HG02642 (cell line): ENCODE measurements at regions not wholly inside any gene's neighbourhood (a gene's known extent, or its start where the extent isn't known, plus 50 kb on each side); places are given as distances from the start of the nearest gene placed in this dataset.
"Not testable (repeated sequence)": the region's sequence is repeated elsewhere in the genome, so short reads cannot be mapped to it uniquely, and the experiment has no call there.

Experiments used
- ATAC-seq: cut with Tn5 transposase; IDR thresholded peaks from one replicate; pipeline ENCODE4 v1.9.1; 2021; ENCODE audit warnings: mild to moderate bottlenecking; ENCODE audit not compliant: unreplicated experiment, poor library complexity

- no peak for ATAC-seq
Observed at GRCh38 chr13:60811581-60811980, 414.6 kb downstream of the TDRD3 start.

- not testable (repeated sequence) for ATAC-seq
Observed at GRCh38 chr13:60805640-60806039, 408.6 kb downstream of the TDRD3 start.

DNA sequence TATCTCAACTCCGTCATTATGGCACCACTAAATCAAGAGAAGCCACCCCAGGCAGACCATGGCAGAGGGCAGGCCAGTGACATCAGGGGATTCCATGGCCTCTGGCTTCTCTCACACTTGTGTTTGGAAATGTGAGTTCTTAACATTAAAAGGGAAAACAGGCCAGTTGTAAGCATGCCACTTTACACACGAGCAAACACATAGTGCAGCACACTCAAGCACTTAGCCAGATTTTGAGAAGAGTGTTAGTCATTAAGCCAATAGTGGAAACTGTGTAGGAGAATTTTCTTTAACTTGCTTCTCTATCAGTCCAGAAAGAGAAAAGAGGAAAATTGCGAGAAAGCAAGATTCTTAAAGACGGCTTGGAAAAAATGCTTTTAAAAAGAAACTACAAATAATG is 401.5 kb downstream of the TDRD3 start:
- ATAC-seq = no peak

- ATAC-seq = no peak
Observed at GRCh38 chr13:60797112-60797511, 400.1 kb downstream of the TDRD3 start.

- ATAC-seq = no peak
Observed at GRCh38 chr13:60794751-60795150, 397.7 kb downstream of the TDRD3 start.

- ATAC-seq = no peak
Observed at GRCh38 chr13:60790620-60791019, 393.6 kb downstream of the TDRD3 start.

DNA sequence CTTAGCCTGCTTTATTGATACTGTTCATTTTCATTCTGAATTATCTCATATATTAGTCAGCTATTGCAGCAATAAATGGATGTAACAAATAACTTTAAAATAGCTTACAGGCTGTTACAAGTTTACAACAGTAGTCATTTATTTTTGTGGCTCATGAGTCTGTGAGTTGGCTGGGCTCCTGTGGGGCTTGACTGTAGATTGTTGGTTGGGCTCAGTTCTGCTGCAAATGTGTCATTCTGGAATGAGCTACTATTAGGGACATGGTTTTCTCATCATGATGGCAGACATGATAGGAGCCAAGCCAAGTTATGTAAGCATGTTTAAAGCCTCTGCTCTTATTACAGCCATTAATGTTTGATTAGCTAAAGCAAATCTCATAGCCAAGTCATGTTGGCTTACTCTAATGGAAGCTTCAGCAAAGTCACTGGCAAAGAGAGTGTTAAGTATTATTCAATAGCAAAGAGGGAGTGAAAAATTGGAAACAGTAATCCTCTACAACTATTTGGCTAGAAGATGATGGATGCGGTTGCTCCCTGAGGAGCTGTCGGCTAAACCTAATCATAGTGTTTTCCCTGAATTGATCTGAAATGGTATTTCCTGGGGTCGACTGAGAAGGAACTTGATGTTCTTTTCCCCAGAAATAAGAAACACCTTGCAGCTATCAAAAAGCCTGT is 391.3 kb downstream of the TDRD3 start:
- ATAC-seq = no peak

GRCh38 chr13:60787083-60787482 is 390.1 kb downstream of the TDRD3 start:
- no peak for ATAC-seq

DNA sequence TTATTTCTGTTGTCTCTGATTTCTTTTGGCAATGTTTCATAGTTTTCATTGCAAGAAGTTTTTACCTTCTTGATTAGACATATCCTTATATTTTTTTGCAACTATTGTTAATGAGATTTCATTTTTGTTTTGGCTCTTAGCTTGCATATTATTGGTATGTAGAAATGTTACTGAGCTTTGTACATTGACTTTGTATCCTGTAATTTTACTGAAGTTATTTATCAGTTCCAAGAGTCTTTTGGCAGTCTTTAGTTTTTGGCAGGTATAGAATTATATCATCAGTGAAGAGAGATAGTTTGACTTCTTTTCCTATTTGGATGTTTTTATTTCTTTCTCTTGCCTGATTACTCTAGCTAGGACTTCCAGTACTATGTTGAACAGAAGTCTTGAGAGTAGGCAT is 375.7 kb downstream of the TDRD3 start:
- ATAC-seq = no peak

DNA sequence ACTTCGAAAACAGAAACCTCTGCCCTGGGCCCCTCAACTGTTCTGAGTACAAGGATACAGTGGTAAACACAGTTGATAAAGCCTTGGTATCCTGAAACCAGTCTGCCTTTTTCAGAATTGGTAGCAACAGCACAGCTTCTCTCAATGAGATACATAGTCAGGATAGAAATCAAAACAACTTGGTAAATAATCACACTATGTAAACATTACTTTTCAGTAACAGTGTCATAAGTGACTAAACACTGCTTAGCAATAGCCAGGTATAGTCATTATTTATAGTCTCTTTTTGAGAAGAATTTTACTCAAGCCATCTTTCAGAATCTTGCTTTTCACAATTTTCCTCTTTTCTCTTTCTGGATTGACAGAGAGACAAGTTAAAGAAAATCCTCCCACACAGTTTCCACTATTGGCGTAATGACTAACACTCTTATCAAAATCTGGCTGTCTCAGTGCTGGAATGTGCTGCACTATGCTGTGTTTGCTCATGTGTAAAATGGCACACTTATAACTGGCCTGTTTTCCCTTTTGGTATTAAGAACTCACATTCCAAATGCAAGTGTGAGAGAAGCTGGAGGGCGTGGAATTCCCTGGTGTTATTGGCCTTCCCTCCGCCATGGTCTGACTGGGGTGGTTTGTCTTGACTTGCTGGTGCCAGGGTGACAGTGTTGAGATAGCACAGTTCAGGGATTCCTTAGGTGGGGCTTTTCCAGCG is 368.8 kb downstream of the TDRD3 start:
- ATAC-seq = no peak

- no peak for ATAC-seq
Observed at GRCh38 chr13:60759499-60759898, 362.5 kb downstream of the TDRD3 start.

- no peak for ATAC-seq
Observed at GRCh38 chr13:60758637-60759036, 361.6 kb downstream of the TDRD3 start.

- ATAC-seq = no peak
Observed at GRCh38 chr13:60757501-60758215, 360.6 kb downstream of the TDRD3 start.

DNA sequence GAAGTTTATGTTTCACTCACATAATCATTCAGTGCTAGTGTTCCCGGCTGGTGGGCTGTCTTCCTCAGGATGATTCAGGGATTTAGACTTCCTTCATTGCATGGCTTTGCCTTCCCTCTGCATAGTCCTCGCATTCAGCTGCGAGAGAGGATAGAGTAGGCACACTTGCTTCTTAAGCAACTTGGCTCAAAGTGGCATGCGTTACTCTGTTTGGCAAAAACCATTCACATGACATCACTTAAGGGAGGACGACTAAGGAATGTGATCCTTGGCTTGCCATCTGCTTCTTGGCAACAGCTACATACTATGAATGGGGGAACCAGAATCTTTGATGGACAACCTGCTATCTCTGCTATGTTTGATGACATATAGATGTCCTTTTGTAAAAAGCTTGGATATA is 359.3 kb downstream of the TDRD3 start:
- no peak for ATAC-seq

- ATAC-seq = no peak
Observed at GRCh38 chr13:60755380-60756163, 358.6 kb downstream of the TDRD3 start.

- no peak for ATAC-seq
Observed at GRCh38 chr13:60754211-60755090, 357.4 kb downstream of the TDRD3 start.

DNA sequence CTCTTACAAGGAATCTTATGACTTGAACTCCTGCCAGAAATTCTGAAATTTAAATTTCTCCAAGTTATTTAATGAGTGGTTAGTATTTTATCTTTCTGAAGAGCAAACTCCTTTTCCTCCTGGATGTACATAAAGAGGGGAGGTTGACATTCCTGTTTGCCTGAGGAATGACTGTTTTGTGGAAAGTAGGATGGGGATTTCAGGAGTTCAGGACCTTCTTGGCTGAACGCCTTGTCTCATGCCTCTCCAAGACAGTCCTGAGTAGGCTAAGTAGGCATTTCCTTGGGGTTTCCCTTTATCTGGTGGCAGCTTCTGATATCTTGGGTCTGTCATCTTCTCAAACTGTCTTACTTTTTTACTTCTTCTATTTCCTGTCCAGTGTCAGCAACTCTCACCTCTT is 356.6 kb downstream of the TDRD3 start:
- ATAC-seq = no peak

- ATAC-seq = no peak
Observed at GRCh38 chr13:60745343-60745742, 348.3 kb downstream of the TDRD3 start.

GRCh38 chr13:60733933-60734332 is 336.9 kb downstream of the TDRD3 start:
- no peak for ATAC-seq

- no peak for ATAC-seq
Observed at GRCh38 chr13:60727140-60727539, 330.1 kb downstream of the TDRD3 start.
